Activated CD4-positive, alpha-beta memory T cell treated with anti-CD3 and anti-CD28 coated beads for 36 hours (primary cell): ENCODE measurements at regions not wholly inside any gene's neighbourhood (a gene's known extent, or its start where the extent isn't known, plus 50 kb on each side); places are given as distances from the start of the nearest gene placed in this dataset.
"Not testable (repeated sequence)": the region's sequence is repeated elsewhere in the genome, so short reads cannot be mapped to it uniquely, and the experiment has no call there.

Source experiments
- CTCF ChIA-PET: fragments of 350-600 bp; sonication (Branson Sonifier 250); formaldehyde crosslinking; loops from one replicate; lab custom pipeline; 2021; ENCODE audit warnings: antibody characterized with exemption, inconsistent platforms; lab: Charles Lee
- POLR2A ChIA-PET: fragments of 350-600 bp; sonication (Branson Sonifier 250); formaldehyde crosslinking; loops from one replicate; lab custom pipeline; 2021; ENCODE audit warnings: antibody characterized with exemption; lab: Charles Lee
- DNase-seq: peaks from one replicate; pipeline ENCODE4 v3.0.0-alpha.2; 2020
- H3K27ac Mint-ChIP-seq: one replicate; pipeline ENCODE4 v1.8.0; 2021; ENCODE audit warnings: mixed read lengths
- H3K27me3 Mint-ChIP-seq: one replicate; pipeline ENCODE4 v1.8.0; 2021; ENCODE audit warnings: mixed read lengths
- H3K36me3 Mint-ChIP-seq: one replicate; pipeline ENCODE4 v1.8.0; 2021; ENCODE audit warnings: mixed read lengths
- H3K4me1 Mint-ChIP-seq: one replicate; pipeline ENCODE4 v1.8.0; 2021; ENCODE audit warnings: low read depth, mixed read lengths
- H3K4me3 Mint-ChIP-seq: one replicate; pipeline ENCODE4 v1.8.0; 2021; ENCODE audit warnings: mild to moderate bottlenecking, mixed read lengths
- H3K9me3 Mint-ChIP-seq: one replicate; pipeline ENCODE4 v1.8.0; 2021; ENCODE audit warnings: mixed read lengths
- intact Hi-C: fragments of 100-400 bp; cut with micrococcal nuclease; formaldehyde crosslinking; loops from one replicate; pipeline ENCODE4 v1.15.1; 2023

DNA sequence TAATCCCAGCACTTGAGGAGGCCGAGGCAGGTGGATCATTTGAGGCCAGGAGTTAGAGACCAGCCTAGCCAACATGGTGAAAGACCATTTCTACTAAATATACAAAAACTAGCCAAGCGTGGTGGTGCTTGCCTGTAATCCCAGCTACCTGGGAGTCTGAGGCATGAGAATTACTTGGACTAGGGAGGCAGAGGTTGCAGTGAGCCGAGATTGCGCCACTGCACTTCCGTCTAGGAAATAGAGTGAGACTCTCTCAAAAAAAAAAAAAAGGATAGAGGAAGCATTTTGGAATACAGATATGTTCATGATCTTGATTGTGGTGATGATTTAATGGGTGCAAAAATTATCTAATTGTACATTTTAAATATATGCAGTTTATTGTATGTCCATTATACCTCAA, 67.8 kb upstream of the GBE1 start:
- H3K4me1 Mint-ChIP-seq, result not testable (repeated sequence)

GRCh38 chr3:81823882-81824395, 62.5 kb upstream of the GBE1 start:
- no peak overlapping the region for H3K4me3 Mint-ChIP-seq
- no peaks in the 10 kb centered on the region for H3K36me3 Mint-ChIP-seq
- CTCF ChIA-PET, result no interaction called here
- H3K27me3 Mint-ChIP-seq, result peaks cover 4% of the 10 kb centered on the region
- POLR2A ChIA-PET, result no interaction called here
- no peak for DNase-seq
- no peak overlapping the region for H3K27ac Mint-ChIP-seq
- H3K9me3 Mint-ChIP-seq, result peaks cover 2% of the 10 kb centered on the region
- intact Hi-C loops, result no loop called here
- H3K4me1 Mint-ChIP-seq, result no peaks in the 10 kb centered on the region

More for the DNA sequence above, 67.8 kb upstream of the GBE1 start:
- DNase-seq, H3K9me3 Mint-ChIP-seq, CTCF ChIA-PET, intact Hi-C loops, POLR2A ChIA-PET, H3K27me3 Mint-ChIP-seq, H3K4me3 Mint-ChIP-seq, H3K27ac Mint-ChIP-seq, H3K36me3 Mint-ChIP-seq: not testable (repeated sequence)

DNA sequence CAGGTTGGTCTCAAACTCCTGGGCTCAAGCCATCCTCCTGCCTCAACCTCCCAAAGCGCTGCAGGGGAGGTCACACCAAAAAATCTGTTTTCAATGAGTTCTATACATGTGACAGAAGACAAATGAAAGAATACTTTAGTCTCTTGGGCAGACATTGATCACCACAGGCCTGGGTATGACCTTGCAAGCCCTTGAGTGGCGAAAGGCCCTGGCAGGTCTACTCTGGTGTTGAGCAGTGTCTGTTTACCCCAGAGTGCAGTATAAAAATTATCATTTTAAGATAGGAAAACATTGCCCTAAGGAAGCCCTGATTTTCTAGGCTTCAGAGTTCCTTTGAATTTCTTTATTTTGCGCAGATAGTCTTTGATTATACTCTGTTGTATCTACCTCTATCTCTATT, 61.6 kb upstream of the GBE1 start:
- no peak overlapping the region for H3K27ac Mint-ChIP-seq
- H3K27me3 Mint-ChIP-seq, result peaks cover 4% of the 10 kb centered on the region
- H3K9me3 Mint-ChIP-seq, result peaks cover 2% of the 10 kb centered on the region
- no peak overlapping the region for H3K4me3 Mint-ChIP-seq
- ChIA-PET POLR2A (no interaction called here), CTCF (no interaction called here)
- intact Hi-C loops, result no loop called here
- DNase-seq, result no peak
- H3K36me3 Mint-ChIP-seq, result no peaks in the 10 kb centered on the region
- no peaks in the 10 kb centered on the region for H3K4me1 Mint-ChIP-seq

- POLR2A ChIA-PET, result no interaction called here
- intact Hi-C loops, result no loop called here
- H3K27me3 Mint-ChIP-seq, result peaks cover 1% of the 10 kb centered on the region
- H3K9me3 Mint-ChIP-seq, result peaks cover 2% of the 10 kb centered on the region
- no peak overlapping the region for H3K27ac Mint-ChIP-seq
- no peaks in the 10 kb centered on the region for H3K4me1 Mint-ChIP-seq
- DNase-seq, result no peak
- no peaks in the 10 kb centered on the region for H3K36me3 Mint-ChIP-seq
- no peak overlapping the region for H3K4me3 Mint-ChIP-seq
- CTCF ChIA-PET, result no interaction called here
Observed at GRCh38 chr3:81816473-81817250, 55.2 kb upstream of the GBE1 start.

GRCh38 chr3:81812098-81812497, 50.7 kb upstream of the GBE1 start:
- intact Hi-C loops, POLR2A ChIA-PET, H3K36me3 Mint-ChIP-seq, H3K27ac Mint-ChIP-seq, H3K4me1 Mint-ChIP-seq, H3K4me3 Mint-ChIP-seq, H3K9me3 Mint-ChIP-seq, DNase-seq, H3K27me3 Mint-ChIP-seq: not testable (repeated sequence)
- CTCF ChIA-PET, result interaction anchor here (1.2 kb wide), 1 partner anchor 322 kb away, joined by 4 read pairs; no protein-coding TSS in a partner anchor
